ENCODE measurements at regions not wholly inside any gene's neighbourhood (a gene's known extent, or its start where the extent isn't known, plus 50 kb on each side); places are given as distances from the start of the nearest gene placed in this dataset.
"Not testable (repeated sequence)": the region's sequence is repeated elsewhere in the genome, so short reads cannot be mapped to it uniquely, and the experiment has no call there.

GRCh38 chr9:135299239-135299590 lies 180.4 kb upstream of the PPP1R26 start:
- no peak for DNase-seq

GRCh38 chr9:135299651-135300345 lies 179.8 kb upstream of the PPP1R26 start:
- no peak for DNase-seq

DNA sequence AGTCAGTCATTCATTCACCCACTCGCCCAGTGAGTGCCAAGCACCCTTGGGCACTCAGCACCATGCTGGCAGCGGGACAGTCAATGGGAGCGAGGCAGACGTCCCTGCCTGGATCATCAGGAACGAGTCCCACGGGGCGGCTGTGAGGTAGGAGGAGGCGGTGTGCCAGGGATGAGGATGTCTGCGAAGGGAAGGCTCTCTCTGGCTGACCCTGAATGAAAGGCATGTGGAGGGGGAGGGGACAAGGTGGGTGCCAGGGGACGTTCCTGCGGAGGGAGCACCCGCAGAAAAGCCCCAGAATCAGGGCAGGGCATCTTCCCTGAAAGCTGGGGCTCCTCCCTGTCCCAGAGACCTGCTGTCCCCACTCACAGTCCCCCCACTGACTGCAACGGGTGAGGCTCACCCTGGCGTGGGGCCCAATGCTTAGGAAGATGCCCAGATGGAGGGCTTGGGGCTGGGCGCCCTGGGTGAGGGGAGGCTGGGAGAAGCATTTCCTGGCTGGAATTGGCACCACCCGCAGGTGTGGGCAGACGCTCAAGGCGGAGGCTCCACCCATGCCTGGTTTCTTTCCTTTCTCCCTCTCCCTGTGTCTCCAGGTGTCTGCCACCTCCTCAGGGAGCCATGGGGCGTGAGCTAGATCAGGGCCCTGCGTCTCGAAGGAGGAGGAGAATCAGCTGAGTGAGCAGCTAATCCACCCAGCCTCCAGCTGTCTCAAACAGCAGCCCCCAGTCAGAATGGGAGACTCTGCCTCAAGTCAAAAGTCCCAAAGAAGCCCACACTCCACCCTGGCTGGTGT lies 179.0 kb upstream of the PPP1R26 start:
- no peak for DNase-seq

GRCh38 chr9:135301271-135302263 lies 178.0 kb upstream of the PPP1R26 start:
- DNase-seq: no peak

- no peak for DNase-seq
These were observed 177.0 kb upstream of the PPP1R26 start for GRCh38 chr9:135302329-135303279.

- no peak for DNase-seq
These were observed 176.3 kb upstream of the PPP1R26 start for GRCh38 chr9:135303280-135303647.

- no peak for DNase-seq
These were observed 175.6 kb upstream of the PPP1R26 start for GRCh38 chr9:135303865-135304499.

DNA sequence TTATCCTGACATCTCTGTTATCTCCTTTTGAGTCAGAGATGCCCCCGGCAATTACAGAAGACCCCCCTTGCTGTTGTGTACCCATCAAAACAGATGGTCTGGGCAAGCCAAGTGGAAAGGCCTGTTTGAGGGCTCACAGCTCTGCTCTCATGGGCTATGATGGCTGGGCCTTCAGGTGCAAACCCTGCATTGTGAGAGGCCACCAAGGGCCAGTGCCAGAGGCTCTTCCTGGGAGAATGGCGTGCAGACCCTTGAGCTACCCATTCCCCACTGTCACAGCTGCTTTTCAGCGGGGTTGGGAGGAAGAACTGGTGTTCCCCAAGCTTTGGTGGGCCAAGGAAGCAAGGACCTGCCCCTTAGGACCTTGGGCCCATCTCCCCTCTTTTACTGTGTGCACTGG lies 174.7 kb upstream of the PPP1R26 start:
- no peak for DNase-seq

DNA sequence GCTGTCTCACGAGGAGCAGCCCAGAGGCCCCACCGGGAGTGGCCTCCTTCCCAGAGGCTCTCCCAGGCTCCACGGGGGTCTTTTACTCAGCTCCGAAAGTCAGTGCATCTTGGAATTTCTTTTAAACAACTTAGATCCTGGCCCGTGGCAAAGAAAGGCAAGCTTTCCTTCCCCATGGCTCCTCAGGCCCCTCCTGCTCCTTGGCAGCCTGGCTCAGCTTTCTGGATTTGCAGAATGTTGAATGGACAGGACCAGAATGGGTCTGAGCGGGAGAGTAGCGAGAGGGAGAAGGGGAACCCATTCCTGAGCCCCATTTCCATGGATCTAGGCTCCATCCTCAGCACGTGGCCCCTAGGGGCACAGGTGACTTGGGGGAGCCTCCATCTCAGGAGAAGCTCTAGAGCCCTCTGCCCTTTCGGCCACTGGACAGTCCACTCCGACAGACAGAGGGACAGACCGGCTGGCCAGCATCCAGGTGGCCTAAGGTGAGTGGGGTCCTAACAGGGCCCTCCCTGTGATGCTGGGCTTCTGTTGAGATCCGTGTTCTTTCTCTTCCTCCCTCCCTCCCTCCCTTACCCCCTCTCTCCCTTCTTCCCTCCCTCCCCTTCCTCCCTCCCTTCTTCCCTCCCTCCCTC lies 173.9 kb upstream of the PPP1R26 start:
- no peak for DNase-seq

- no peak for DNase-seq
These were observed 172.9 kb upstream of the PPP1R26 start for GRCh38 chr9:135306699-135307098.

GRCh38 chr9:135307300-135307699 lies 172.3 kb upstream of the PPP1R26 start:
- DNase-seq: no peak

DNA sequence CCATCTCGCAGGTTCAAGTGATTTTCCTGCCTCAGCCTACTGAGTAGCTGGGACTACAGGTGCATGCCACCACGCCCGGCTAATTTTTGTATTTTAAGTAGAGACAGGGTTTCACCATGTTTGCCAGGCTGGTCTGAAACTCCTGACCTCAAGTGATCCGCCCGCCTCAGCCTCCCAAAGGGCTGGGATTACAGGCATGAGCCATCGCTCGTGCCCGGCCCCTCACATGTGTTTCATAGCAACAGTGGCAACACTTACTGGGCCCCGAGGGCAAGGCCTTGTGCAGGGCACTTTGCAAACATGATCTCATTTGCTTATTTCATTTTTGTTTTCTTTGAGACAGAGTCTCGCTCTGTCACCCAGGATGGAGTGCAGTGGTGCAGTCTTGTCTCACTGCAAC lies 171.7 kb upstream of the PPP1R26 start:
- not testable (repeated sequence) for DNase-seq

DNA sequence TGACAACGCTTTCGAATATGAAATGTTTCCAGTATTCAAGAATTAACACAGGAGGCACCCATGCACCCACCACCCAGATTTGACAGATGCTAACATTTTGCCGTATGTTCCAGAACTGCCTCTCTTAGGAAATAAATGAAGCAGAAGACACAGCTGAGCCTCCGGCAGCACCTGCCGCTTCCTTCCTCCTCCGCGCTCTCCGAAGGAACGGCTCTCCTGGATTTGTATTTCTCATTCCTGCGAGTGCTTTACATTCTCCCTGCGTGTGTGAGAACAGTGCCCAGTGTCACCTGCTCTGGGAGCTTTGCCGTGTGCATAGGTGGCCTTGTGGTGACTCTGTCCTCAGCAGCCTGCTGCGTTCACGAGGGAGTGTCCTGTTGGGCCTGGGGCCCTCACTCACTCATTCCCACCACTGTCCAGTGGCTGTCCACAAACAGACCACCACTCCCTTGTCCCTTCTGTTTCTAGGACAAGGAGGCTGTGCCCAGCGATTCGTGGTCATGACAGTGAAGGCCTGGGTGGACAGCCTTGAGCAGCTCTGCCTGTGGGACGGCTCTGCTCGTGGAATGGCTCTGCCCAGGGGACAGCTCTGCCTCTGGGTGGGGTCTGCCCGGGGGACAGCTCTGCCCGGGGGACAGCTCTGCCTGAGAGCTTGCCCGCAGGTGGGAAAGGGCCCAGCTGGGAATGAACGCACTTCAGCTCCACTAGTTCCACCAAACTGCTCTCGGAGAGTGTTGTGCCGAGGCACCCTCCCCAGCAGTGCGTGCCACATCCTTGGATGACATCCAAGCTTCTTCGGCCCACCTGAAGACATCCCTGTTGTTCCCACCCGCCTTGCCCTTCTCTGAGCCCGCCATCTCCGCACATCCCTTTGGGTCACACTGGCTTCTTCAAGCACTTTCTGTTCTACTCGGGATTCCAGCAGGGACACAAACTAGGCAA lies 170.5 kb upstream of the PPP1R26 start:
- DNase-seq: no peak

- DNase-seq: no peak
These were observed 169.8 kb upstream of the PPP1R26 start for GRCh38 chr9:135309763-135310125.

- no peak for DNase-seq
These were observed 169.4 kb upstream of the PPP1R26 start for GRCh38 chr9:135310134-135310533.

DNA sequence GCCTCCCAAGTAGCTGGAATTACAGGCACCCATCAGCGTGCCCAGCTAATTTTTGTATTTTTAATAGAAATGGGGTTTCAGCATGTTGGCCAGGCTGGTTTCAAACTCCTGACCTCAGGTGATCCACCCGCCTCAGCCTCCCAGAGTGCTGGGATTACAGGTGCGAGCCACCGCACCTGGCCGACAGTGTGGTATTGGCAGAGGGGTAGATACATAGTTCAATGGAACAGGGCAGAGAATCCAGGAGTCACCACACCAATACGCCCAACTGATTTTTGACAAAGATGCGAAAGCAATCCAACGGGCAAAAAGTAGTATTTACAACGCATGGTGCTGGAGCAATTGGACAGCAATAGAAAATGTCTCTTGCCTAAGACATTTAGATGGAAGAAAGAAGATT lies 164.0 kb upstream of the PPP1R26 start:
- no peak for DNase-seq

- DNase-seq: no peak
These were observed 159.3 kb upstream of the PPP1R26 start for GRCh38 chr9:135320331-135320730.

DNA sequence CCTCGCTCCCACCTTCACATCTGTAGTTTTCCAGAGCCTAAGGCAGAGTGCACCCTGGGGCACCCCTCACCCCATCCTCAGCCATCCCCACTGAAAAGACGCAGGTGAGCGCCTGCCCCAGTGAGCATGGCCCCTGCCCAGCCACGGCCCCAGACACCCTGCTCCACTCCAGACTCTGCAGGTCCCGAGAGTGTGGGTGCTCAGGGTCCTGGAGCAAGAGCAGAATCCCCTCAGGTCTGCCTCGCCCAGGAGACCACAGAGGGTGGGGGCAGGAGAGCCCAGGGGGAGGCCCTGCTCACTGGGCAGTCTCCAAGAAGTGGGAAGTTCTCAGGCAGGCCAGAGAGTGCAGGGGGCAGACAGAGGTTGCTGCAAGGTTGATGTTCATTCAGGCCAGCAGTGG lies 158.6 kb upstream of the PPP1R26 start:
- DNase-seq: no peak

- DNase-seq: no peak
These were observed 158.0 kb upstream of the PPP1R26 start for GRCh38 chr9:135321580-135321979.

GRCh38 chr9:135324329-135324728 lies 155.3 kb upstream of the PPP1R26 start:
- DNase-seq: no peak

Data from fibroblast of skin of right quadriceps (primary cell).